Nucleus accumbens (tissue), 56 donors: ENCODE measurements at regions not wholly inside any gene's neighbourhood (a gene's known extent, or its start where the extent isn't known, plus 50 kb on each side); places are given as distances from the start of the nearest gene placed in this dataset.

Source experiments
- DNase-seq, 56 donors: peaks; one replicate each; lab custom pipeline; 2025; lab: John Stamatoyannopoulos, UW

- no peak for DNase-seq
Observed at GRCh38 chr1:218633238-218633988, 288.3 kb downstream of the TGFB2 start.

GRCh38 chr1:218634212-218634611, 289.1 kb downstream of the TGFB2 start:
- DNase-seq = no peak

GRCh38 chr1:218636548-218636947, 291.4 kb downstream of the TGFB2 start:
- no peak for DNase-seq

GRCh38 chr1:218640173-218640572, 295.0 kb downstream of the TGFB2 start:
- no peak for DNase-seq

GRCh38 chr1:218642033-218642948, 297.2 kb downstream of the TGFB2 start:
- DNase-seq = no peak

- DNase-seq = no peak
Observed at GRCh38 chr1:218643281-218643680, 298.1 kb downstream of the TGFB2 start.

- DNase-seq = no peak
Observed at GRCh38 chr1:218643926-218644325, 298.8 kb downstream of the TGFB2 start.

- no peak for DNase-seq
Observed at GRCh38 chr1:218646288-218646687, 301.2 kb downstream of the TGFB2 start.

GRCh38 chr1:218656301-218657037, 311.3 kb downstream of the TGFB2 start:
- no peak for DNase-seq

GRCh38 chr1:218658269-218658668, 313.1 kb downstream of the TGFB2 start:
- DNase-seq = no peak

GRCh38 chr1:218658899-218659298, 313.8 kb downstream of the TGFB2 start:
- DNase-seq = no peak

GRCh38 chr1:218659911-218660677, 315.0 kb downstream of the TGFB2 start:
- DNase-seq = no peak

GRCh38 chr1:218660678-218661053, 315.5 kb downstream of the TGFB2 start:
- DNase-seq = no peak

- no peak for DNase-seq
Observed at GRCh38 chr1:218661411-218661810, 316.3 kb downstream of the TGFB2 start.

- no peak for DNase-seq
Observed at GRCh38 chr1:218664385-218665170, 319.4 kb downstream of the TGFB2 start.

- DNase-seq = peak in 31 of 56 donors; percentile 1 to 72 (median 29)
Observed at GRCh38 chr1:218665221-218665620, 320.1 kb downstream of the TGFB2 start.

GRCh38 chr1:218666263-218666662, 321.1 kb downstream of the TGFB2 start:
- no peak for DNase-seq

- DNase-seq = no peak
Observed at GRCh38 chr1:218667781-218668516, 322.8 kb downstream of the TGFB2 start.

- no peak for DNase-seq
Observed at GRCh38 chr1:218669431-218669830, 324.3 kb downstream of the TGFB2 start.
